ENCODE measurements at regions not wholly inside any gene's neighbourhood (a gene's known extent, or its start where the extent isn't known, plus 50 kb on each side); places are given as distances from the start of the nearest gene placed in this dataset.
A peak's percentile ranks its signal among the peaks of the same experiment; 100 is the strongest.

- TF ChIP-seq ZBTB17 (CRISPR knock-in tag; IDR thresholded peaks at IDR 0.05) (peak; percentile 67), PHTF2 (CRISPR knock-in tag; IDR thresholded peaks at IDR 0.05) (no peak), RBM34 (IDR thresholded peaks at IDR 0.05; ENCODE audit: borderline replicate concordance, insufficient read depth, low read length) (no peak), GATAD2B (IDR thresholded peaks at IDR 0.05; ENCODE audit: borderline replicate concordance) (peak; percentile 95; the same call in 1 of the 2 replicates), ZNF146 (CRISPR knock-in tag; IDR thresholded peaks at IDR 0.05; ENCODE audit: unreplicated experiment) (no peak), BCL6 (CRISPR knock-in tag; IDR thresholded peaks at IDR 0.05) (0 out of 2 replicates have a peak, but pooled peaks have one; percentile 65), ZBTB49 (CRISPR knock-in tag; IDR thresholded peaks at IDR 0.05; ENCODE audit: borderline replicate concordance) (no peak), PTTG1 (tag; IDR thresholded peaks at IDR 0.05; ENCODE audit: low read depth) (no peak), MYNN (IDR thresholded peaks at IDR 0.05) (peak; percentile 83), MYNN (CRISPR knock-in tag; IDR thresholded peaks at IDR 0.05) (no peak), RBM14 (IDR thresholded peaks at IDR 0.05; ENCODE audit: borderline replicate concordance, insufficient read depth, low read depth, low read length) (no peak), ZNF212 (CRISPR knock-in tag; IDR thresholded peaks at IDR 0.05) (no peak), HNRNPK (IDR thresholded peaks at IDR 0.05; ENCODE audit: low read depth, low read length, poor library complexity, severe bottlenecking) (no peak), CXXC5 (CRISPR knock-in tag; IDR thresholded peaks at IDR 0.05) (peak; percentile 72), C11orf30 (IDR thresholded peaks at IDR 0.05; ENCODE audit: low read depth) (no peak), USF1 (CRISPR knock-in tag; IDR thresholded peaks at IDR 0.05) (no peak), STAG1 (CRISPR knock-in tag; IDR thresholded peaks at IDR 0.05; ENCODE audit: borderline replicate concordance) (no peak), ZC3H4 (CRISPR knock-in tag; IDR thresholded peaks at IDR 0.05; ENCODE audit: borderline replicate concordance) (no peak), ZNF324 (CRISPR knock-in tag; IDR thresholded peaks at IDR 0.05) (no peak), MLX (CRISPR knock-in tag; conservative IDR thresholded peaks at IDR 0.05) (no peak), EP400 (IDR thresholded peaks at IDR 0.05) (peak; percentile 34; the same call in 1 of the 2 replicates), CBX8 (IDR thresholded peaks at IDR 0.05; ENCODE audit: borderline replicate concordance, extremely low read depth, low read depth, low read length, poor library complexity, severe bottlenecking) (no peak), ZEB2 (IDR thresholded peaks at IDR 0.05) (peak; percentile 58; the same call in 1 of the 2 replicates), TEAD4 (IDR thresholded peaks at IDR 0.05; ENCODE audit: low read length) (peak; percentile 93), TEAD4 (CRISPR knock-in tag; IDR thresholded peaks at IDR 0.05; ENCODE audit: borderline replicate concordance) (no peak), HDGF (IDR thresholded peaks at IDR 0.05) (no peak), PML (IDR thresholded peaks at IDR 0.05; ENCODE audit: low read length) (peak; percentile 75), KLF1 (tag; IDR thresholded peaks at IDR 0.05) (no peak)
Observed at GRCh38 chr20:50298554-50299324, 108.1 kb downstream of the CEBPB start (continued).

All from K562 (cell line).